NT2/D1 (cell line): ENCODE measurements at regions not wholly inside any gene's neighbourhood (a gene's known extent, or its start where the extent isn't known, plus 50 kb on each side); places are given as distances from the start of the nearest gene placed in this dataset.
"Not testable (repeated sequence)": the region's sequence is repeated elsewhere in the genome, so short reads cannot be mapped to it uniquely, and the experiment has no call there.

ENCODE experiments used
- DNase-seq: peaks from one replicate; pipeline ENCODE4 v3.0.0-alpha.2; 2011; ENCODE audit warnings: low read depth, low spot score
- H3K27me3 ChIP-seq: 2 replicates; pipeline ENCODE4 v1.6.0; 2011; ENCODE audit warnings: mild to moderate bottlenecking; ENCODE audit not compliant: insufficient read length, insufficient read depth
- H3K36me3 ChIP-seq: 2 replicates; pipeline ENCODE4 v1.6.1; 2011; ENCODE audit warnings: mild to moderate bottlenecking, low read length, mixed read lengths; ENCODE audit not compliant: insufficient read depth, insufficient read length
- H3K4me1 ChIP-seq: 2 replicates; pipeline ENCODE4 v1.5.1; 2011; ENCODE audit not compliant: insufficient read depth, insufficient read length
- H3K4me3 ChIP-seq: 2 replicates; pipeline ENCODE4 v1.5.1; 2011; ENCODE audit warnings: low read depth; ENCODE audit not compliant: insufficient read length
- H3K9ac ChIP-seq: 2 replicates; pipeline ENCODE4 v1.6.0; 2011; ENCODE audit warnings: low read depth; ENCODE audit not compliant: insufficient read length
- H3K9me3 ChIP-seq: 2 replicates; pipeline ENCODE4 v1.5.1; 2011; ENCODE audit warnings: mild to moderate bottlenecking, low read length; ENCODE audit not compliant: insufficient read depth
- SUZ12 ChIP-seq: IDR thresholded peaks from 2 replicates; pipeline ENCODE4 v1.6.1; 2011; ENCODE audit not compliant: insufficient read length, insufficient read depth; ENCODE audit errors: extremely low read depth
- YY1 ChIP-seq: IDR thresholded peaks from 2 replicates; pipeline ENCODE4 v1.6.1; 2011; ENCODE audit not compliant: insufficient read length, insufficient read depth
- ZNF274 ChIP-seq: IDR thresholded peaks from 2 replicates; pipeline ENCODE4 v1.6.1; 2011; ENCODE audit warnings: mild to moderate bottlenecking, low read depth, low read length

GRCh38 chr15:45867281-45867680 is 232.5 kb downstream of the SQOR start:
- Histone ChIP-seq H3K36me3 (no peaks in the 10 kb centered on the region), H3K4me1 (no peaks in the 10 kb centered on the region), H3K4me3 (no peak overlapping the region), H3K27me3 (no peaks in the 10 kb centered on the region), H3K9ac (no peak overlapping the region), H3K9me3 (peaks cover under 1% of the 10 kb centered on the region; the same call in 1 of the 2 replicates)
- DNase-seq, result no peak
- TF ChIP-seq YY1, result no peak
- no peak for TF ChIP-seq ZNF274
- TF ChIP-seq SUZ12, result no peak

DNA sequence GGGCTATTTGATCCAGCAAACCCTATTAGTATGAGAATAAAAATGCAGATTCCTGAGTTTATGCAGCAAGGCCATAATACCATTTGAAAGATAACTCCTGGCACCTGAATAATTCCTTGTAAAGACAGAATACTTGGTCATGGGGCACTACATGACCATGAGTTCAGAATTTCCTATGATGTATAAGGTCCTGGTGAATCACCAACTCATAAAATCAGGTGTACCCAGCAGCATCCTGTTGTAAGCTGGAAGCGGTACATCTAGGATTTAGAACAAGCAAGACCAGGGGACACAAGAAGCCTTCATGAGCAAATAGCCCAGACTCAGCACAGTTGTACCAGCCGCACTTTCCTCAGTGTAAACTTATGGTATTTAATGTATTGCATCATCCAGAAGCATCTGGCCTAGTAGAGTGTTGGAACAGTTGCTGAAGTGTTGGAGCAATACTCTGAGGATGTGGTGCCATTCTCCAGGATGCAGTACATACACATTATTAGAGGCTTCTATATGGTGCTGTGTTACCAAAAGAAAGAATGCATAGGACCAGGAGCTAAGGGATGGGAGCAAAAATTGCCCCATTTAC is 233.4 kb downstream of the SQOR start:
- Histone ChIP-seq H3K4me1 (no peaks in the 10 kb centered on the region), H3K36me3 (no peaks in the 10 kb centered on the region), H3K9ac (no peak overlapping the region), H3K27me3 (no peaks in the 10 kb centered on the region), H3K9me3 (peaks cover 5% of the 10 kb centered on the region), H3K4me3 (no peak overlapping the region)
- DNase-seq, result no peak
- TF ChIP-seq YY1 (no peak), ZNF274 (no peak), SUZ12 (no peak)

DNA sequence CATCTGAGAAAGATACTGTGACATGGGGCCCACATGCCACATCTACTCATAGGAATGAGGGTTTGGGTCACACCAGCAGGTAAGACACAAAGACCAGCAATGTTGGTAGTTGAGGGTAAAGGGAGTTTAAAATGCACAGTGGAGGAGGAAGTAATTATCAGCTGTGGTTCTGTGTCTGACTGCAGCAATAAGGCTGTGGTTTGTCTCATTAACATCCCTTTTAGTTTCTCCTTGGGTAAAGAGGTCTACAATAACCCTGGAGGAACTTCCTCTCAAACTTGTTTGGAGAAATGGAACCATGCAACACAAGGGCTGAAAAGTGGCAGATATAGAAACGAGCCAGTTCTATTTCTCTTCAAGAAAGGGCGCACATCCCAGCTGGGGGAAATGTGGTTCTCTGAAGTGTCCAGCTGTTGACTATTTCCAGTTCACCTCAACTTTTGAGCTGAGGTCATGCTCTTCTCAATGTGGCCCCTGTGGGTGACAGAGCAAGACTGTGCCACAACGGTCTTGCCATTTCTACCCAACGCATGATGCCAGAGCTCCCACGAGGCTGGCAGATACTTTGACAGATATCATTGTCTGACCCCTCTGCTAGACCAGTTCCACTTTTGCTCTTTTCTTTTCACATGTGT is 234.3 kb downstream of the SQOR start:
- Histone ChIP-seq H3K4me3 (no peak overlapping the region), H3K9ac (no peak overlapping the region), H3K9me3 (peaks cover 5% of the 10 kb centered on the region), H3K4me1 (no peaks in the 10 kb centered on the region), H3K27me3 (no peaks in the 10 kb centered on the region), H3K36me3 (no peaks in the 10 kb centered on the region)
- no peak for DNase-seq
- TF ChIP-seq SUZ12 (no peak), ZNF274 (no peak), YY1 (no peak)

- no peaks in the 10 kb centered on the region for H3K36me3 ChIP-seq
- no peak for TF ChIP-seq ZNF274
- no peaks in the 10 kb centered on the region for H3K27me3 ChIP-seq
- no peak for DNase-seq
- H3K4me3 ChIP-seq, result no peak overlapping the region
- no peaks in the 10 kb centered on the region for H3K4me1 ChIP-seq
- H3K9ac ChIP-seq, result no peak overlapping the region
- H3K9me3 ChIP-seq, result peaks cover 5% of the 10 kb centered on the region
These were observed 236.5 kb downstream of the SQOR start for GRCh38 chr15:45871121-45871855.

GRCh38 chr15:45873781-45874180 is 239.0 kb downstream of the SQOR start:
- TF ChIP-seq SUZ12, result no peak
- no peak for TF ChIP-seq ZNF274
- TF ChIP-seq YY1, result no peak
- Histone ChIP-seq H3K9ac (no peak overlapping the region), H3K9me3 (peaks cover 5% of the 10 kb centered on the region), H3K4me1 (no peaks in the 10 kb centered on the region), H3K4me3 (no peak overlapping the region), H3K36me3 (no peaks in the 10 kb centered on the region), H3K27me3 (no peaks in the 10 kb centered on the region)
- no peak for DNase-seq

GRCh38 chr15:45874566-45874965 is 239.7 kb downstream of the SQOR start:
- not testable (repeated sequence) for H3K9ac ChIP-seq, H3K4me1 ChIP-seq, H3K27me3 ChIP-seq, DNase-seq, H3K9me3 ChIP-seq, H3K36me3 ChIP-seq, H3K4me3 ChIP-seq

DNA sequence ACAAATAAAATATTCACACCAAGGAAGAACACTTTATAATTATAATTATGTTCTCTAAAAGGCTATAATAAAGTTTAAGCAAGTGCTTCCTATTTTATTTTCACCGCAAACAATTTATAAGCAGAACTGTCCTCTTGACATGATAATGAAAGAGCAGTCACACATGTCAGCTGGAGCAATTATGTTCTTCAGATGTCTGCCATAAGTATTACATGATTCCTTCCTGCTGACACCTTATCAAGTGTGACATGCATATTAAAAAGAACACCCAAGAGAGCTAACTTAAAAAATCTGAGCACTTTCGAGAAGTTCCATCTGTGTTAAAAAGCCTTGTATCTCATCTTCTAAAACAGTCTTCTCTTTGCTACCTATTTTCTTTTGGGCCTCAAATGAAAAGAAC is 249.5 kb downstream of the SQOR start:
- TF ChIP-seq YY1 (no peak), ZNF274 (no peak), SUZ12 (no peak)
- Histone ChIP-seq H3K27me3 (no peaks in the 10 kb centered on the region), H3K9me3 (no peaks in the 10 kb centered on the region; the same call in 1 of the 2 replicates), H3K36me3 (no peaks in the 10 kb centered on the region), H3K4me1 (no peaks in the 10 kb centered on the region), H3K9ac (no peak overlapping the region), H3K4me3 (no peak overlapping the region)
- no peak for DNase-seq
